Stomach (tissue), 4 donors: ENCODE measurements at regions not wholly inside any gene's neighbourhood (a gene's known extent, or its start where the extent isn't known, plus 50 kb on each side); places are given as distances from the start of the nearest gene placed in this dataset.

Source experiments
- CTCF ChIP-seq, 7 experiments: fragments of 450-650 bp in 4 of 7; fragments of 200-600 bp in 3 of 7; sonication (generic) in 3 of 7; IDR thresholded peaks; one replicate each; pipeline ENCODE4 v1.5.1; 2016 to 2019; ENCODE audit warnings: antibody characterized with exemption in 7 of 7, control low read depth in 2 of 7, mild to moderate bottlenecking in 1 of 7
- EP300 ChIP-seq: sonication (generic); formaldehyde crosslinking; IDR thresholded peaks from one replicate; pipeline ENCODE4 v1.6.1; 2017; ENCODE audit warnings: antibody characterized with exemption
- POLR2A ChIP-seq, 4 donors: fragments of 450-650 bp; IDR thresholded peaks; one replicate each; pipeline ENCODE4 v1.6.1; 2016; ENCODE audit warnings: antibody characterized with exemption in 4 of 4, control low read depth in 2 of 4, mild to moderate bottlenecking in 1 of 4, moderate library complexity in 1 of 4
- POLR2AphosphoS5 ChIP-seq, 3 donors: sonication (generic); formaldehyde crosslinking; IDR thresholded peaks; one replicate each; pipeline ENCODE4 v1.6.1; 2016; ENCODE audit warnings: antibody characterized with exemption in 3 of 3

- TF ChIP-seq CTCF (IDR thresholded peaks at IDR 0.05) (no peak), POLR2AphosphoS5 (IDR thresholded peaks at IDR 0.05) (no peak), POLR2A (IDR thresholded peaks at IDR 0.05) (no peak), EP300 (no peak)
Observed at GRCh38 chr14:61977217-61977616, 215.0 kb downstream of the SNAPC1 start.
